Breast epithelium (tissue), 3 donors: ENCODE measurements at regions not wholly inside any gene's neighbourhood (a gene's known extent, or its start where the extent isn't known, plus 50 kb on each side); places are given as distances from the start of the nearest gene placed in this dataset.

Experiments
- POLR2AphosphoS5 ChIP-seq, 3 donors: sonication (generic); formaldehyde crosslinking; IDR thresholded peaks; one replicate each; pipeline ENCODE4 v1.6.1; 2017; ENCODE audit warnings: antibody characterized with exemption in 3 of 3
- TF ChIP-seq, protein P1 (sequence below), 3 donors: fragments of 450-650 bp; IDR thresholded peaks; one replicate each; pipeline ENCODE4 v1.5.1; 2016 to 2017; ENCODE audit warnings: antibody characterized with exemption in 3 of 3, mild to moderate bottlenecking in 3 of 3, moderate library complexity in 3 of 3

DNA sequence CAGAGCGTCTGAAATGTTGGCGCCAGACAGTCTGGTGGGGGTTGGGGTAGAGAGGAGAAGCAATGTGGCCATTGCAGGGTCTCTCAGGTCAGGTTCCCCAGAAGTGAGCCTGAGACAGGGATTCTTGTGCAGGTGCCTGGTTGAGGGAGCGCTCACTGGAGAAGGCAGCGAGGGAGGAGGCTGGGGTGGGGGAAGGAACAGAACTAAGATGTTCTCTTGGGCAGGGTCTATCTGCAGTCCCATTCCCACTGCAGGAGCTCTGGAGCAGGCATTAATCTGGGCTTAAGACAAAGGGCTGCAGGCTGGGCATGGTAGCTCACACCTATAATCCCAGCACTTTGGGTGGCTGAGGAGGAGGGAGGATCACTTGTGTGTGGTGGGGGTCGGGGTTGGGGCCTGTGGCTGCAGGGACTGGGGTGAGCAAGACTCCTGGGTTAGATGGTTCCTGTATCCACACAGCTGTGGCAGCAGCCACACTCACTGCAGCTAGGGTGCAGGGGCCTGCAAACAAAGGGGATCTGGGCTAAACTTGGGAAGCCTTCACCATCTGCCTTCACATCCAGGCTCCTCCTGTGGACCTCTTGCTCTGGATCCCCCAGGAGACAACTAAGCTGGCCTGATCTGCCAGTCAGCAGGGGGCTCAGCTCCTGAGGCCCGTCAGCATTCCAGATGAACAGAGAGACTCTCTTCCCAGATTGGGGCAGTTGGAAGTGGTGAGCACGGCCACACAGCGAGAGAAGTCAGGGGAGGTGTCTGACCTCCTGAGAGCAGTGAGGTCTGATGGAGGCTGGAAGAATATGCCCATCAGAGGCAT is 172.5 kb downstream of the ABHD5 start:
- TF ChIP-seq, protein P1, sequence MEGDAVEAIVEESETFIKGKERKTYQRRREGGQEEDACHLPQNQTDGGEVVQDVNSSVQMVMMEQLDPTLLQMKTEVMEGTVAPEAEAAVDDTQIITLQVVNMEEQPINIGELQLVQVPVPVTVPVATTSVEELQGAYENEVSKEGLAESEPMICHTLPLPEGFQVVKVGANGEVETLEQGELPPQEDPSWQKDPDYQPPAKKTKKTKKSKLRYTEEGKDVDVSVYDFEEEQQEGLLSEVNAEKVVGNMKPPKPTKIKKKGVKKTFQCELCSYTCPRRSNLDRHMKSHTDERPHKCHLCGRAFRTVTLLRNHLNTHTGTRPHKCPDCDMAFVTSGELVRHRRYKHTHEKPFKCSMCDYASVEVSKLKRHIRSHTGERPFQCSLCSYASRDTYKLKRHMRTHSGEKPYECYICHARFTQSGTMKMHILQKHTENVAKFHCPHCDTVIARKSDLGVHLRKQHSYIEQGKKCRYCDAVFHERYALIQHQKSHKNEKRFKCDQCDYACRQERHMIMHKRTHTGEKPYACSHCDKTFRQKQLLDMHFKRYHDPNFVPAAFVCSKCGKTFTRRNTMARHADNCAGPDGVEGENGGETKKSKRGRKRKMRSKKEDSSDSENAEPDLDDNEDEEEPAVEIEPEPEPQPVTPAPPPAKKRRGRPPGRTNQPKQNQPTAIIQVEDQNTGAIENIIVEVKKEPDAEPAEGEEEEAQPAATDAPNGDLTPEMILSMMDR (IDR thresholded peaks at IDR 0.05), result no peak
- no peak for TF ChIP-seq POLR2AphosphoS5 (IDR thresholded peaks at IDR 0.05)
